ENCODE measurements at regions not wholly inside any gene's neighbourhood (a gene's known extent, or its start where the extent isn't known, plus 50 kb on each side); places are given as distances from the start of the nearest gene placed in this dataset.

GRCh38 chr2:183963609-183964008 is 634.7 kb upstream of the ZNF804A start:
- TF ChIP-seq POLR2AphosphoS5 (IDR thresholded peaks at IDR 0.05; ENCODE audit: low read depth, low read length), result no peak
- TF ChIP-seq POLR2A (IDR thresholded peaks at IDR 0.05; ENCODE audit: low read depth, low read length), result no peak
- no peak for TF ChIP-seq TAF1 (IDR thresholded peaks at IDR 0.05; ENCODE audit: borderline replicate concordance, low read depth, low read length)
